Breast epithelium (tissue), 4 donors: ENCODE measurements at regions not wholly inside any gene's neighbourhood (a gene's known extent, or its start where the extent isn't known, plus 50 kb on each side); places are given as distances from the start of the nearest gene placed in this dataset.

Experiments
- DNase-seq, 2 donors: peaks; one replicate each; pipeline ENCODE4 v3.0.0-alpha.2; 2019; ENCODE audit warnings: low spot score in 2 of 2
- H3K27ac ChIP-seq, 2 donors: fragments of 200-600 bp; sonication (generic) in 1 of 2; one replicate each; pipeline ENCODE4 v1.5.1; 2016 to 2019; ENCODE audit warnings: mild to moderate bottlenecking in 1 of 2
- H3K27me3 ChIP-seq, 2 donors: fragments of 200-600 bp; sonication (generic) in 1 of 2; one replicate each; pipeline versions ENCODE4 v1.5.1 to v1.6.0; 2017 to 2019; ENCODE audit warnings: control low read depth in 1 of 2, mild to moderate bottlenecking in 1 of 2
- H3K36me3 ChIP-seq: fragments of 200-600 bp; one replicate; pipeline ENCODE4 v1.5.1; 2019
- H3K4me1 ChIP-seq, 2 donors: fragments of 200-600 bp; sonication (generic); one replicate each; pipeline ENCODE4 v1.5.1; 2016 to 2019; ENCODE audit warnings: control low read depth in 1 of 2
- H3K4me3 ChIP-seq, 3 donors: fragments of 200-600 bp; sonication (generic); 1 replicate in 2 of 3; 2 replicates in 1 of 3; pipeline ENCODE4 v1.5.1; 2016 to 2019; ENCODE audit warnings: mild to moderate bottlenecking in 3 of 3, moderate library complexity in 2 of 3
- H3K9me3 ChIP-seq, 2 donors: fragments of 200-600 bp; sonication (generic) in 1 of 2; one replicate each; pipeline ENCODE4 v1.5.1; 2016 to 2019; ENCODE audit warnings: control low read depth in 1 of 2
- CTCF ChIP-seq, 3 donors: fragments of 450-650 bp; IDR thresholded peaks; one replicate each; pipeline ENCODE4 v1.5.1; 2016 to 2017; ENCODE audit warnings: antibody characterized with exemption in 3 of 3, mild to moderate bottlenecking in 3 of 3, moderate library complexity in 3 of 3
- POLR2A ChIP-seq: fragments of 450-650 bp; IDR thresholded peaks from one replicate; pipeline ENCODE4 v1.6.1; 2016; ENCODE audit warnings: antibody characterized with exemption, mild to moderate bottlenecking, moderate library complexity
- POLR2AphosphoS5 ChIP-seq, 3 donors: sonication (generic); formaldehyde crosslinking; IDR thresholded peaks; one replicate each; pipeline ENCODE4 v1.6.1; 2017; ENCODE audit warnings: antibody characterized with exemption in 3 of 3
- intact Hi-C: fragments of 100-400 bp; cut with DNase I; formaldehyde crosslinking; loops from one replicate; pipeline ENCODE4 v1.15.1; 2023; ENCODE audit warnings: low total_unique reads

GRCh38 chr10:111142092-111142768, 65.4 kb downstream of the ADRA2A start:
- TF ChIP-seq POLR2A: no peak
- no peak for TF ChIP-seq POLR2AphosphoS5 (IDR thresholded peaks at IDR 0.05)
- no peak for TF ChIP-seq CTCF (IDR thresholded peaks at IDR 0.05)
- DNase-seq: no peak
- no peaks in the 10 kb centered on the region for H3K9me3 ChIP-seq
- intact Hi-C loops: no loop called here
- H3K27ac ChIP-seq: no peak overlapping the region
- H3K27me3 ChIP-seq: no peaks in the 10 kb centered on the region
- no peaks in the 10 kb centered on the region for H3K4me1 ChIP-seq
- no peak overlapping the region for H3K4me3 ChIP-seq
- no peaks in the 10 kb centered on the region for H3K36me3 ChIP-seq

- TF ChIP-seq CTCF (IDR thresholded peaks at IDR 0.05) (no peak), POLR2AphosphoS5 (IDR thresholded peaks at IDR 0.05) (no peak), POLR2A (no peak)
- Histone ChIP-seq H3K4me1 (no peaks in the 10 kb centered on the region), H3K36me3 (no peaks in the 10 kb centered on the region), H3K27me3 (no peaks in the 10 kb centered on the region), H3K9me3 (no peaks in the 10 kb centered on the region), H3K27ac (no peak overlapping the region), H3K4me3 (no peak overlapping the region)
- intact Hi-C loops: no loop called here
- DNase-seq: no peak
Observed at GRCh38 chr10:111146025-111146640, 69.3 kb downstream of the ADRA2A start.

GRCh38 chr10:111148025-111148424, 71.2 kb downstream of the ADRA2A start:
- H3K4me1 ChIP-seq: no peaks in the 10 kb centered on the region
- DNase-seq: no peak
- H3K27me3 ChIP-seq: no peaks in the 10 kb centered on the region
- H3K27ac ChIP-seq: no peak overlapping the region
- H3K9me3 ChIP-seq: no peaks in the 10 kb centered on the region
- no peak overlapping the region for H3K4me3 ChIP-seq
- intact Hi-C loops: no loop called here
- TF ChIP-seq POLR2AphosphoS5 (IDR thresholded peaks at IDR 0.05) (no peak), POLR2A (no peak), CTCF (IDR thresholded peaks at IDR 0.05) (no peak)
- H3K36me3 ChIP-seq: no peaks in the 10 kb centered on the region

GRCh38 chr10:111148440-111148839, 71.6 kb downstream of the ADRA2A start:
- Histone ChIP-seq H3K36me3 (no peaks in the 10 kb centered on the region), H3K4me1 (no peaks in the 10 kb centered on the region), H3K4me3 (no peak overlapping the region), H3K9me3 (no peaks in the 10 kb centered on the region), H3K27me3 (no peaks in the 10 kb centered on the region), H3K27ac (no peak overlapping the region)
- no peak for DNase-seq
- no peak for TF ChIP-seq POLR2A
- TF ChIP-seq POLR2AphosphoS5 (IDR thresholded peaks at IDR 0.05): no peak
- no peak for TF ChIP-seq CTCF (IDR thresholded peaks at IDR 0.05)
- intact Hi-C loops: no loop called here

GRCh38 chr10:111150691-111151090, 73.9 kb downstream of the ADRA2A start:
- no peak overlapping the region for H3K4me3 ChIP-seq
- DNase-seq: no peak
- H3K27ac ChIP-seq: no peak overlapping the region
- H3K27me3 ChIP-seq: no peaks in the 10 kb centered on the region
- no peaks in the 10 kb centered on the region for H3K4me1 ChIP-seq
- TF ChIP-seq CTCF (IDR thresholded peaks at IDR 0.05) (no peak), POLR2AphosphoS5 (IDR thresholded peaks at IDR 0.05) (no peak), POLR2A (no peak)
- intact Hi-C loops: no loop called here
- no peaks in the 10 kb centered on the region for H3K9me3 ChIP-seq
- no peaks in the 10 kb centered on the region for H3K36me3 ChIP-seq
